Hindlimb muscle (tissue), 1 donor: ENCODE measurements at regions not wholly inside any gene's neighbourhood (a gene's known extent, or its start where the extent isn't known, plus 50 kb on each side); places are given as distances from the start of the nearest gene placed in this dataset.
A peak's percentile ranks its signal among the peaks of the same experiment; 100 is the strongest.

Experiments used
- DNase-seq: peaks from one replicate; pipeline ENCODE4 v3.0.0-alpha.2; 2013

GRCh38 chr16:17728196-17728595 is 257.4 kb upstream of the XYLT1 start:
- no peak for DNase-seq

DNA sequence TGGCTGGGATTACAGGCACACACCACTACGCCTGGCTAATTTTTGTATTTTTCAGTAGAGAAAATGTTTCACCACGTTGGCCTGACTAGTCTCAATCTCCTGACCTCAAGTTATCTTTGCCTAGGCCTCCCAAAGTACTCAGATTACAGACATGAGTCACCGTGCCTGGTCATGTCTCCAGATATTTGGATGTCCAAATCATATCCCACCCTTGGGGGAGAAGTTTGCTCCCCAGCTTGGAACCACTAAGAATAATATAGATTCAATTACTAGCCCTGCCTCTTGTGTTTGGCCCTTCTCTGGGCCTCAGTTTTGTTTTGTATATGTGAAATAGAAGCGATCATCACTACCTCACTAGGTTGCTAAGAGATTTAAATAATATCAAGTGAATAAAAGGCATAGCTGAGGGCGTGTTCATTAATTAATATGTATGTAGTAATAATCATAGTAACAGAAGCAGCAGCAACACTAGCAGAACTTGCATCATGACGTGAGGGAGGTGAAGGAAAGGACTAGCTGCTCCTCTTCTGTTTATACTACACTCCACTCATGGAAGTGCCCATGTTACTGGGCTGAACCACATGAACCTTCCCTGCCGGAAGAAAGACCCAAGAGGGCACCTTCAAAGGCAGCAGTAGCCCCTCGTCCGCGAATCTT is 253.6 kb upstream of the XYLT1 start:
- DNase-seq = no peak

DNA sequence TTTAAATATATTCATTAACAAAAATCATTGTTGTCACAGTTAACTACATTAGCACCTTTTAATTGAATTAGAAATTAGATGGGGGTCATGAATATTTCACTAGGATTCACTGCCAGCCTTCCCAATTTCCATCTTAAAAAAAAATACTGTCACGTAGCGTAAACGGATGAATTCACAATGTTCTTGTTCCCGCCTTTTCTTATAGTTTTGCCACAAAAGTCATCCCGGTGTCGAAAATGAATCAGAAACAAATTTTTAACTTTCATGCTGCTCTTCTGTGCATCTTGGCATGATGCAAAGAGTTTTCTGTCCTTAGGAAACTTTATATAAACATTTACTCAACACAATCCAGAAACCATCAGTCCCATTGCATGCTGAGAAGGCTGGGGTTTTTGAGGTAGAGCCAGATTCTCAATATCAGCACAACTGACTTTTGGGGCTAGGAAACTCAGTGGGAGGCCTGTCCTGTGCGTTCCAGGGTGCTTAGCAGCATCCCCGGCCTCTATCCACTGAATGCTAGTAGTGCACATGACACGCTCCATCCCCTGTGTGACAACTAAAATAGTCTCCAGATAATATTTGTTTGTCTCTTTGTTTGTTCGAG is 252.9 kb upstream of the XYLT1 start:
- DNase-seq = no peak

DNA sequence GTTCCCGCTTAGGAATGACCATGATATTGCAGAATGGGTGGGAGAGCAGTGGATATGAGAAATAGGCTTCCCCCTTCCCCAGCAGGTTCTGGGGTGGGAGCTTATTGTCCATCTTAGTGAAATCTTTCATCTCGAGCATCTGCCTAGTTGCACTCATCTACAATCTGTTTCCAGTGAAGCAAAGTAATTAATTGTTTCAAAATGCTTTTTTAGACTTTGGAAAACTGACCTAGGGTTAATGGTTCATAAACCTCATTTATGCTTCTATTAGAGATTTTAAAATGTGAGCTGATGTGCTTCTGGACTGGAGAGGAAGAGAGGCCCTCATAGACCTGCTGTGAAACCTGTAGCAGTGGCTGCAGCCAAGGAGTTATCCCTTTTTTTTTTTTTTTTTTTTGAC is 247.7 kb upstream of the XYLT1 start:
- DNase-seq = no peak

DNA sequence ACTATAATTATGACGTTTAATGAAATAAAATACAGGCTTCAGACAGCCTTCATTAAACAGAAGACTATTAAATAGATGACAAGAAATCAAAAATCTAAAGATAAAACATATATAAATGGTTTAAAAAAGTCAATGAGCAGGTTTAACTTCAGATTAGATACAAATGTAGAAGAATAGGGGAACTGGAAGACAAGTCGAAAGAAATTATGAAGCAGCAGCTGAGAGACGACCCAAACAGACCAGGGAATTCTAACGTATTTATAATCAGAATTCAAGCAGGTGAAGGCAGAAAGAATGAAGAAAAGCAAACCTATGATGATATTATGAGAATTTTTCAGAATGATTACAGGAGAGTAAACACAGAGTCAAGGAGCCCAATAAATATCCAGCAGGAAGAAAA is 235.1 kb upstream of the XYLT1 start:
- no peak for DNase-seq

- DNase-seq = no peak
Measured at GRCh38 chr16:17696616-17697015, 225.9 kb upstream of the XYLT1 start.

DNA sequence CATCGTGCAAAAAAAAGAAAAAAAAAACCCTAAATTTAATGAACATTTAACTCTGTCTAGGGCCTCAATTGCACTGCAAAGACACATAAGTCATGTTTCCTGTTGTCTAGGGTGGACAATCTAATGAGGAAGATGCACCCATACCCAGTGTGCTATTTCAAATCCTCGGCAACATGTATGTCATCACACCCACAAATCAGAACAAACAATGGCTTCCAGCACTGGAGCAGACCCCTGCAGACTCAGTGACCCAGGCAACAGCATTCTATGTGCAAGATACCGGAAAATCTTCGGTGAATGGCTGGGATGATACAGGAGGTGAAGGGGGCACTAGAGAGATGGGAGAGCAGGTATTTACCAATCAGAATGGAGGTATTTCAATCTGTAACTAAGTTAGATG is 221.7 kb upstream of the XYLT1 start:
- no peak for DNase-seq

- DNase-seq = peak; percentile 73
Measured at GRCh38 chr16:17691899-17692176, 221.1 kb upstream of the XYLT1 start.

DNA sequence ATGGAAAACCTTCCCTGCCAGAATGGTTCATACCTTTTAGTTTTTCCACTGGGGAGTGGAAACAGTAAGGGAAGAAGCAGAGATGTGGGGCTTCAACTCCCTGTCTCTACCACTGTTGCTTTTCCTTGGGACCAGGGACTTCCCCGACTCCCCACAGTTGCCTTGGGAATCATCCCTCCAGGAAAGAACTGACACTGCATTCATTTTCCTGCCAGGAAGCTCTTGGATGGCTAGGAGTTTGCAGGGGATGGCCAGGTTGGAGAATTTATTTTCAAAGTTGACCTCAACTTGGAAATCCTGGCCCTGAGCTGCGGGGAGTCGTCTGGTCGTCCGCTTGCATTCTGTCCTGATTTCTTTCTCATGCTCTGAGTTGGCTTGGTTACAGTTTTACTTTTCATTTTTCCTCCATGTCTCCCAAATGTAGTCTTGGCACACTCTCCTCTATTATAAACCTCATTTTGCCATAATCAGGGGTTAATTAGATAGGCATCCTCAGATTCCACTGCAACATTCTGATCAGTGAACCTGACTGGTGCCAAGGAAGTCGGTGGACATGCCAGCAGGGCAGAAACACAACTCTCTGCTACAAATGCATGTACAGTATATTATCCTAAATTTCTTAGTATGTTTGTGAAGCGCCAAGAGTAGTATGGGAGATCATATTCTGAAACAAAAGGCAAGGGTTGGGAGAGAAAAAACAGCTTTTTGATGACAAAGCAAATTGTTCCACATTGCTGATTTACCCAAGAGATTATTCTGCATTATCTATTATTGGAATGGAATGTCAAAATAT is 220.5 kb upstream of the XYLT1 start:
- peak; percentile 68 for DNase-seq

DNA sequence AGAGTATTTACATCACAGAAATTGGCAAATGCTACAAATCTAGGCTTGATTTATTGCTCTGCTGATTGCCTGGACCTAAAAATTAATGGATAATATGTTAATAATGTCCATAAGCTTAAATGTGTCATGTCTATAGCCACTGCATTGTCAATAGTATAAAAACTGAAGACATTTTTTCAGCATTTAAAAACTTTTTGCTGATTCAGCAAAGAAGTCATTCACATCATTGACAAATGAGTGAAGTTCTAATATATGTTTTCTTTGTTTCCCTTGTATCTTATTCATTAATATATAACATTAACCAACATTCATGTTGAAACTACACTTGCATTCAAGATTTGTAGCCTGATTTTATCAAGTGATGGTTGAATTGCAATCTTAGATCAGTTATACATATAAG is 214.7 kb upstream of the XYLT1 start:
- DNase-seq = no peak

DNA sequence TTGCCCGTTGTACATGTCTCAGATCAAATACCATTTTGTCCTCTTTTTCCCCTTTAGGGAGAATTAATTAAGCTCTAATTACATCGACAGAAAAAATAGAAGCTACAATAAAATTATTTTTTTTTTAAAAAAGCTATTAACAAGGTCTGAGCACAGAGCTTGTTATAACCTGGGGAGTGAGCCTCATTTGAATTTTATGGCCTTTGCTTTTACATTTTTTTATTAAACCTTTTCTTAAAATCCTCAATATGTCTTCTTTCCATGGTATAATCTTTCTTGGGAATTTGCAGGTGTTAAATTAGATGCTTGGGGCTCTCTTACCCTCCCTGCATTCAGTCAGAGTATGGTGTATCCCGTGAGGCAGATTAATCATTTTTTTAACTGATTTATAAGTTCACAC is 212.5 kb upstream of the XYLT1 start:
- DNase-seq = no peak

DNA sequence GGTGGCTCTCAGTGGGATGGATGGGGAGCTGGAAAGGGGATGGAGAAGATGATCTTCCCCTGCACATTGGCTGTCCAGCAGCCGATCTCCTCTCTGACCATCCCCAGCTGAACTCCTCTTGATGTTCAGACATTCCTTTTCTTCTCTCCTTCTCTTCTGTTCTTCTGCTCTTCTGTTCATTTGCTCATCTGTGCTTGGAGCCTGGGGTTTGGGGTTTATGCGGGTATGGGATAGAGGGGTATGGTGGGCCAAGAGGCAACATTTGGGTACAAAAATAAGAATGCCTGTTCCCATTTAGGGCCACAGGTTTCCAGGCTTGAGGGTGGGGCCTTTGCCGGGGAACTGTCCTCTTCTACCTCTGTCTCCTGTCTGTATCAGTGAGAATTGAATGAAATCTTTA is 205.4 kb upstream of the XYLT1 start:
- DNase-seq = no peak

DNA sequence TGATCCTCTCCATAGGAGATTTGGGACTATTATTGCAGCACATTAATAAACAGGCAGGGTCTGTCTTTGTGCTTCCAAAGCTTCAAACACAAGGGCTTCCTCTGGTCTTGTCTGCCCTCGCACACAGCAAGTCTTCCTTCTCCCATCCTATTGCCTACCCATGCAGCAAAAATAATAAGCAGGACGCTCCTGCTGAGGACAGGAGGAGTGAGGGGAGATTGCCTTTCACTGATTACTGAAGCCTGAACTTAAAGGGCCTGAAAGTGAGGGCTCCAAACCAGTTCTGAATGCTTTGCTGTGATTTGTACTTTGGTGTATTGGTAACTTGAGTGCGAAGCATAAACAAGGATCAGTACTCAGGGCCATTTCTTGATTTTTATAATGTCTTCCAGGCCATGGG is 197.6 kb upstream of the XYLT1 start:
- DNase-seq = no peak

DNA sequence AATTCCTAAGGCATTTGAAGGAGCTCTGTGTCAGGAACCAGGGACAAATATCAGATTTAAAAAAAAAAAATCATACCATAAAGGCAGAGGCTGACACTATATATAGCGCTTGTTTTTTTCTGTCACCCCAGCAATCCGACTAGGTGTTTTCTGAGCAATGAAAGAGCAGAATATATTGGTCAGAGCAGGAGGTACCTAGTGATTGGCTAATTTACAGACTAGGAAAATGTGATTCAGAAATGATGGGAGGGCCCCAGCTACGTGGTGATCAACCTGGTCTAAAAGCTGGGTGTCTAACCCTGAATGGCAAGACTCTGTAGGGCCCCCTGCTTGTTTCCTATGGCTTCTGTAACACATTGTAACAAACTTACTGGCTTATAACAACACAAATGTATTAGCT is 195.5 kb upstream of the XYLT1 start:
- no peak for DNase-seq

DNA sequence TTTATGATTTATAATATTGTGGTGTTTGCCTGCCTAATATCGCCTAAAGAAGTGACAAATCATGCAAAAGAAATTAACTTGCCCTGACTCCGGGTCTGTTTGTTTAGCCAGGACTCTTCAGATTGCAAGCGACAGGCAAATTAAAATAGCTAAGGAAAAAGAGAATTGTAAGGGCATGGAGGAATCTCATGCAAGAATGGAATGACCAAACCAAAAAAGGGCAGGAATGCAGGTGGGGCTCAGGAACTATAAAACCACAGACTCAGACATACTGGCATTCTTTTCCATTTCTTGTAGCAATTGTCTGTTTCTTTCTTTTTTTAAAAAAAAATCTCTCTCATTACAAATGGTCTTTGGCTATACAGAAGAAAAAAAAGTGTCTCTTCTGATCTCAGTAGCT is 188.1 kb upstream of the XYLT1 start:
- DNase-seq = no peak

- no peak for DNase-seq
Measured at GRCh38 chr16:17657045-17657444, 186.3 kb upstream of the XYLT1 start.

- DNase-seq = no peak
Measured at GRCh38 chr16:17654571-17654970, 183.8 kb upstream of the XYLT1 start.

DNA sequence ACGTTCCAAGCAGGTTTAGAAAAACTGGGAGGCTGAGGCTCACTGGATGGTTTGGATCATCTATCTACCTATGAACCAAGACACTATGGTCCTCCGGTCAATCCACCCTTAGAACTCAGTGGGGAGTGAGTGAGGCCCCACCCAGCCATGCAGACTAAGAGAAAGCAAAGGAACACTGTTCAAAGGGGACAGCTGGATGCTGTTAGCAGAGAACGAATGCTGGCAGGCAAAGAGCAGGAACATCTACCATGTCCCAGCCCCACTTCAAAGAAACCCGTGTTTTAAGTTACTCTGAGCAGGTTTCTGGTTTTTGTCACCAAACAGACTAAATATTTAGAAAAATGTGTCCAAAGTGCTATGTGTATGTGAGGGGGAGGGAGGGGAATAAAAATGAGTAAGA is 183.4 kb upstream of the XYLT1 start:
- no peak for DNase-seq

GRCh38 chr16:17647879-17648872 is 177.4 kb upstream of the XYLT1 start:
- no peak for DNase-seq

DNA sequence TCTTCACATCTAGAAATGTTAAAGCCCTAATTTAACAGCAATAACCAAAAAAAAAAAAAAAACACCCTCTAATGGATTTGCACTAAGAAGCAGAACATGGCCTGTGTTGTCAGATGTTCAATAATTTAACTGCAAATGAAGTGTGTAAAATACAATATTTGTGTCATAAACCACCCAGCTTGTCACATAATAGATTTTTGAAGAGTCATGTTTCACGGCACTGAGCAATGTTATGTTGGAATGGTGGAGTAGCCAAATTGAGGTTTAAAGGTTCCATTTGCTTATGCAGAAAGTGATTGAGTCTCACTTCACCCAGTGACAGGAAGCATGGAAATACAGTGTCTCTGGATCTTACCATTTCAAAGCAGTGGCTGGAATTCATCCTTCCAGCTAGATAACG is 173.2 kb upstream of the XYLT1 start:
- no peak for DNase-seq

GRCh38 chr16:17641990-17642389 is 171.2 kb upstream of the XYLT1 start:
- no peak for DNase-seq

GRCh38 chr16:17638134-17638533 is 167.4 kb upstream of the XYLT1 start:
- no peak for DNase-seq

DNA sequence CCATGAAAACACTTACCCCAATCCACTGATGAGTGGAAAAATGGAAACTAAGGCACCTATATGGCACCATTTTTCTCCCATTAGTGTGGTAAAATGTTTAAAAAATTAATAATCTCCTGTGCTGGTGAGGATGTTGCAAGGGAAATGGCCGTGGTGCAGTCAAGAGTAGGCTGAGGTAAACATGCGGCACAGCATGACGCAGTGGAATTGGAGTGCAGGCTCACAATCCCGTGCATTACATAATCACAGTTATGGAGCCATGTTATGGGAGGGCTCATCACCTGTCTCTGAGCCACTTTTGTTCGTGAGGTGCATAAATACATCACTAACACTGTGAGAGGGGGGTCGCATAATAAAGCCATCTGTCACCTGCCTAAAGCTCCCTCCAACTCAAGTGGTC is 164.4 kb upstream of the XYLT1 start:
- DNase-seq = no peak
